Testis (tissue), 2 donors: ENCODE measurements at regions not wholly inside any gene's neighbourhood (a gene's known extent, or its start where the extent isn't known, plus 50 kb on each side); places are given as distances from the start of the nearest gene placed in this dataset.

Experiments used
- CTCF ChIP-seq, 3 experiments: fragments of 450-650 bp in 2 of 3; fragments of 200-600 bp in 1 of 3; sonication (generic) in 1 of 3; IDR thresholded peaks; one replicate each; pipeline ENCODE4 v1.5.1; 2016 to 2019; ENCODE audit warnings: antibody characterized with exemption in 3 of 3, mild to moderate bottlenecking in 2 of 3, moderate library complexity in 1 of 3
- POLR2A ChIP-seq: fragments of 450-650 bp; IDR thresholded peaks from one replicate; pipeline ENCODE4 v1.6.1; 2017; ENCODE audit warnings: antibody characterized with exemption, mild to moderate bottlenecking, moderate library complexity

- TF ChIP-seq CTCF (IDR thresholded peaks at IDR 0.05) (no peak), POLR2A (no peak)
Measured at GRCh38 chr6:120854583-120854982, 479.7 kb downstream of the TBC1D32 start.
